OCI-LY3 (cell line): ENCODE measurements at regions not wholly inside any gene's neighbourhood (a gene's known extent, or its start where the extent isn't known, plus 50 kb on each side); places are given as distances from the start of the nearest gene placed in this dataset.

Experiments used
- CTCF ChIP-seq: fragments of 200-600, 300-600 bp; sonication (generic); IDR thresholded peaks from 2 replicates; pipeline ENCODE4 v1.5.1; 2014; ENCODE audit warnings: antibody characterized with exemption, low read length, low read depth
- EZH2phosphoT487 ChIP-seq: fragments of 200-600 bp; shearing (Covaris generic); IDR thresholded peaks from 2 replicates; pipeline ENCODE4 v1.6.1; 2018; ENCODE audit warnings: antibody characterized with exemption, mixed run types, low read depth

GRCh38 chr1:80384083-80384830 is 1377.7 kb upstream of the ADGRL4 start:
- no peak for TF ChIP-seq CTCF
- no peak for TF ChIP-seq EZH2phosphoT487
